Liver (tissue), 8 donors: ENCODE measurements at regions not wholly inside any gene's neighbourhood (a gene's known extent, or its start where the extent isn't known, plus 50 kb on each side); places are given as distances from the start of the nearest gene placed in this dataset.

ENCODE experiments used
- DNase-seq: peaks from one replicate; pipeline ENCODE4 v3.0.0-alpha.2; 2017; ENCODE audit warnings: low spot score
- H3K27ac ChIP-seq, 2 donors: one replicate each; pipeline ENCODE4 v1.7.0; 2013; ENCODE audit warnings: inconsistent platforms in 2 of 2, low read length in 2 of 2, control low read depth in 1 of 2, low read depth in 1 of 2, mild to moderate bottlenecking in 1 of 2
- H3K27me3 ChIP-seq, 4 donors: one replicate each; pipeline versions ENCODE4 v1.6.1 to v1.7.0; 2013; ENCODE audit warnings: low read length in 3 of 4, inconsistent platforms in 1 of 4, mild to moderate bottlenecking in 1 of 4, moderate library complexity in 1 of 4; ENCODE audit not compliant: control insufficient read depth in 4 of 4, insufficient read depth in 4 of 4
- H3K36me3 ChIP-seq, 4 donors: one replicate each; pipeline versions ENCODE4 v1.6.1 to v1.7.0; 2013; ENCODE audit warnings: low read length in 3 of 4, mild to moderate bottlenecking in 3 of 4, low read depth in 1 of 4, moderate library complexity in 1 of 4; ENCODE audit not compliant: control insufficient read depth in 4 of 4, insufficient read depth in 3 of 4
- H3K4me1 ChIP-seq, 4 donors: one replicate each; pipeline versions ENCODE4 v1.6.1 to v1.7.0; 2013; ENCODE audit warnings: low read length in 3 of 4, mild to moderate bottlenecking in 3 of 4, moderate library complexity in 1 of 4; ENCODE audit not compliant: control insufficient read depth in 4 of 4, insufficient read depth in 4 of 4
- H3K4me3 ChIP-seq, 3 donors: one replicate each; pipeline versions ENCODE4 v1.6.1 to v1.7.0; 2013; ENCODE audit warnings: low read length in 3 of 3, control low read depth in 1 of 3, low read depth in 1 of 3, mild to moderate bottlenecking in 1 of 3
- H3K9ac ChIP-seq, 2 donors: one replicate each; pipeline ENCODE4 v1.7.0; 2013; ENCODE audit warnings: low read length in 2 of 2, mild to moderate bottlenecking in 2 of 2, moderate library complexity in 2 of 2, control low read depth in 1 of 2, low read depth in 1 of 2
- H3K9me3 ChIP-seq, 4 donors: one replicate each; pipeline versions ENCODE4 v1.6.1 to v1.7.0; 2013; ENCODE audit warnings: low read length in 3 of 4; ENCODE audit not compliant: control insufficient read depth in 4 of 4
- ATF3 ChIP-seq: IDR thresholded peaks from 2 replicates; pipeline ENCODE4 v1.6.1; 2016; ENCODE audit warnings: antibody characterized with exemption
- CTCF ChIP-seq: fragments of 150-350 bp; IDR thresholded peaks from 2 replicates; pipeline ENCODE4 v1.5.1; 2017; ENCODE audit warnings: improper control_type of control experiment, low read depth, low read length; ENCODE audit not compliant: missing input control
- EGR1 ChIP-seq, 2 donors: IDR thresholded peaks; 2 replicates each; pipeline ENCODE4 v1.6.1; 2016 to 2018; ENCODE audit warnings: antibody characterized with exemption in 2 of 2, low read depth in 2 of 2
- FOXA1 ChIP-seq: IDR thresholded peaks from 2 replicates; pipeline ENCODE4 v1.6.1; 2016; ENCODE audit warnings: antibody characterized with exemption
- GABPA ChIP-seq, 2 donors: IDR thresholded peaks in 1 of 2; conservative IDR thresholded peaks in 1 of 2; 2 replicates each; pipeline ENCODE4 v1.6.1; 2016; ENCODE audit warnings: antibody characterized with exemption in 2 of 2, mild to moderate bottlenecking in 1 of 2, moderate library complexity in 1 of 2
- HNF4A ChIP-seq, 2 donors: conservative IDR thresholded peaks; 2 replicates each; pipeline ENCODE4 v1.6.1; 2016; ENCODE audit warnings: antibody characterized with exemption in 2 of 2, mild to moderate bottlenecking in 2 of 2
- HNF4G ChIP-seq: IDR thresholded peaks from 2 replicates; pipeline ENCODE4 v1.6.1; 2016; ENCODE audit warnings: antibody characterized with exemption
- MAX ChIP-seq: IDR thresholded peaks from 2 replicates; pipeline ENCODE4 v1.6.1; 2016; ENCODE audit warnings: antibody characterized with exemption
- RAD21 ChIP-seq, 2 donors: IDR thresholded peaks; 2 replicates each; pipeline ENCODE4 v1.6.1; 2016; ENCODE audit warnings: antibody characterized with exemption in 2 of 2, mild to moderate bottlenecking in 2 of 2
- REST ChIP-seq: IDR thresholded peaks from 2 replicates; pipeline ENCODE4 v1.6.1; 2016; ENCODE audit warnings: antibody characterized with exemption, mild to moderate bottlenecking
- RXRA ChIP-seq, 2 donors: IDR thresholded peaks; 2 replicates each; pipeline ENCODE4 v1.6.1; 2017 to 2018; ENCODE audit warnings: antibody characterized with exemption in 2 of 2, mild to moderate bottlenecking in 1 of 2
- SP1 ChIP-seq: IDR thresholded peaks from 2 replicates; pipeline ENCODE4 v1.6.1; 2018; ENCODE audit warnings: antibody characterized with exemption, mild to moderate bottlenecking
- TAF1 ChIP-seq: conservative IDR thresholded peaks from 2 replicates; pipeline ENCODE4 v1.6.1; 2016; ENCODE audit warnings: antibody characterized with exemption, mild to moderate bottlenecking
- ZBTB33 ChIP-seq: IDR thresholded peaks from 2 replicates; pipeline ENCODE4 v1.6.1; 2016; ENCODE audit warnings: antibody characterized with exemption
- WGBS: extraction: QIAGEN DNeasy Blood & Tissue Kit; methylation state at CpG from one replicate; pipeline ENCODE4 v1.1.7; 2013; 5-methylcytosine and 5-hydroxymethylcytosine counted together
- donor health status: healthy.
- donor health status: healthy.
- donor health status: healthy.
- donor health status: healthy.
- donor health status: healthy.

- TF ChIP-seq ATF3: no peak
- TF ChIP-seq HNF4A (conservative IDR thresholded peaks at IDR 0.05): no peak
These were observed 234.4 kb downstream of the RPIA start (continued) for GRCh38 chr2:88925770-88926462.

- no peak for DNase-seq
- Histone ChIP-seq H3K27me3 (peaks cover 0 to 6% (median 0%) of the 10 kb centered on the region in 4 donors), H3K9ac (no peak overlapping the region), H3K9me3 (no peaks in the 10 kb centered on the region), H3K4me3 (no peak overlapping the region), H3K27ac (no peak overlapping the region), H3K36me3 (no peaks in the 10 kb centered on the region), H3K4me1 (no peaks in the 10 kb centered on the region)
- WGBS: 53% methylated on average over 1 of the region's 1 CpG
- TF ChIP-seq RAD21 (IDR thresholded peaks at IDR 0.05) (no peak), MAX (no peak), HNF4A (conservative IDR thresholded peaks at IDR 0.05) (no peak), RXRA (IDR thresholded peaks at IDR 0.05) (no peak), FOXA1 (no peak), TAF1 (no peak), ATF3 (no peak), GABPA (IDR thresholded peaks at IDR 0.05 in 1 of 2, conservative IDR thresholded peaks at IDR 0.05 in 1 of 2) (no peak), REST (no peak), CTCF (no peak)
These were observed 235.7 kb downstream of the RPIA start for GRCh38 chr2:88927128-88927527.

GRCh38 chr2:88930659-88931058 lies 239.2 kb downstream of the RPIA start:
- H3K9ac ChIP-seq: no peak overlapping the region
- no peak overlapping the region for H3K4me3 ChIP-seq
- no peaks in the 10 kb centered on the region for H3K9me3 ChIP-seq
- H3K4me1 ChIP-seq: no peaks in the 10 kb centered on the region
- peaks cover 0 to 6% (median 0%) of the 10 kb centered on the region in 4 donors for H3K27me3 ChIP-seq
- H3K36me3 ChIP-seq: no peaks in the 10 kb centered on the region
- no peak for TF ChIP-seq CTCF
- no peak for TF ChIP-seq SP1
- TF ChIP-seq HNF4G: no peak
- TF ChIP-seq REST: no peak
- no peak for TF ChIP-seq ZBTB33
- TF ChIP-seq EGR1 (IDR thresholded peaks at IDR 0.05; ENCODE audit: low read depth in 2 of 2): no peak
- H3K27ac ChIP-seq: no peak overlapping the region
- no peak for DNase-seq
